Cardiac muscle cell (in vitro differentiated cells and primary cell): ENCODE measurements at regions not wholly inside any gene's neighbourhood (a gene's known extent, or its start where the extent isn't known, plus 50 kb on each side); places are given as distances from the start of the nearest gene placed in this dataset.

ENCODE experiments used
- DNase-seq, 2 donors: peaks; one replicate each; pipeline versions ENCODE4 v3.0.0 to v3.0.0-alpha.2; 2010 to 2017; ENCODE audit warnings: low read depth in 1 of 2, low spot score in 1 of 2
- H3K27ac ChIP-seq: fragments of 200-600 bp; sonication (generic); 2 replicates; pipeline ENCODE4 v1.5.1; 2016
- H3K27me3 ChIP-seq: fragments of 200-600 bp; sonication (generic); 2 replicates; pipeline ENCODE4 v1.6.0; 2016; ENCODE audit warnings: control low read depth
- H3K36me3 ChIP-seq: fragments of 200-600 bp; sonication (generic); 2 replicates; pipeline ENCODE4 v1.5.1; 2016; ENCODE audit warnings: control low read depth
- H3K4me1 ChIP-seq: fragments of 200-600 bp; sonication (generic); 2 replicates; pipeline ENCODE4 v1.8.1; 2017; ENCODE audit warnings: low read depth, mild to moderate bottlenecking, mixed run types
- H3K4me3 ChIP-seq: fragments of 200-600 bp; sonication (generic); 2 replicates; pipeline ENCODE4 v1.5.1; 2016; ENCODE audit warnings: mild to moderate bottlenecking
- H3K9me3 ChIP-seq: fragments of 200-600 bp; sonication (generic); 2 replicates; pipeline ENCODE4 v1.5.1; 2017; ENCODE audit warnings: low read depth, mild to moderate bottlenecking, control low read depth
- CTCF ChIP-seq: IDR thresholded peaks from 2 replicates; pipeline ENCODE4 v1.5.1; 2012; ENCODE audit warnings: low read depth, mild to moderate bottlenecking, low read length

- no peaks in the 10 kb centered on the region for H3K36me3 ChIP-seq
- TF ChIP-seq CTCF: no peak
These were observed 279.1 kb upstream of the PLET1 start for GRCh38 chr11:112539741-112540140.

DNA sequence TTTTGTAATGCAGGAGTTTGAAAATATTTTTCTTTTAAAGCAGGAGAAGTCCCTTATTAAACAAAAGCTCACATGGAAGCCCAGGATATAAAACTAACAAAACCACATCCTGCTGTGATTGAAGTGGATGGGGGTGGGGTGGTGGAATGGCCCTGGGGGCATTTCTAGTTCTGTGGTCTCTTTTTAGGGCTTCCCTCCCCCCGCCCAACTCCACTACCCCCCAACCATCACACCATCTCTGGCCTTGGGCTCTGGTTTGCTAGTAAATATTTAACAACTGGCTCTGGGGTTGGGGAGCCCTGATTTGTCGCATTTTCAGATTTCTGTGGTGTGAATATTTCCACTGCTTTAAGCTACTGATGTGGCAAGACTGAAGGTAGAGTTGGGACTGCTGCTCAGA, 279.6 kb upstream of the PLET1 start:
- Histone ChIP-seq H3K27ac (no peak overlapping the region), H3K4me1 (peaks cover 7% of the 10 kb centered on the region), H3K27me3 (no peaks in the 10 kb centered on the region), H3K9me3 (no peaks in the 10 kb centered on the region), H3K4me3 (no peak overlapping the region), H3K36me3 (no peaks in the 10 kb centered on the region)
- DNase-seq: no peak
- no peak for TF ChIP-seq CTCF

More at GRCh38 chr11:112539741-112540140, 279.1 kb upstream of the PLET1 start:
- Histone ChIP-seq H3K9me3 (no peaks in the 10 kb centered on the region), H3K4me3 (no peak overlapping the region), H3K27ac (no peak overlapping the region), H3K4me1 (peaks cover 6% of the 10 kb centered on the region), H3K27me3 (no peaks in the 10 kb centered on the region)
- DNase-seq: no peak

- Histone ChIP-seq H3K27ac (no peak overlapping the region), H3K4me3 (no peak overlapping the region), H3K27me3 (no peaks in the 10 kb centered on the region), H3K4me1 (peaks cover 7% of the 10 kb centered on the region), H3K36me3 (no peaks in the 10 kb centered on the region), H3K9me3 (no peaks in the 10 kb centered on the region)
- no peak for TF ChIP-seq CTCF
- DNase-seq: no peak
These were observed 280.7 kb upstream of the PLET1 start for GRCh38 chr11:112541140-112542046.

- H3K27ac ChIP-seq: no peak overlapping the region
- peaks cover 7% of the 10 kb centered on the region for H3K4me1 ChIP-seq
- no peak for DNase-seq
- no peaks in the 10 kb centered on the region for H3K9me3 ChIP-seq
- no peak for TF ChIP-seq CTCF
- H3K36me3 ChIP-seq: no peaks in the 10 kb centered on the region
- H3K27me3 ChIP-seq: no peaks in the 10 kb centered on the region
- no peak overlapping the region for H3K4me3 ChIP-seq
These were observed 281.8 kb upstream of the PLET1 start for GRCh38 chr11:112542479-112542878.

GRCh38 chr11:112543390-112543789, 282.7 kb upstream of the PLET1 start:
- Histone ChIP-seq H3K9me3 (no peaks in the 10 kb centered on the region), H3K27me3 (no peaks in the 10 kb centered on the region), H3K36me3 (no peaks in the 10 kb centered on the region), H3K4me3 (no peak overlapping the region), H3K27ac (no peak overlapping the region), H3K4me1 (peaks cover 7% of the 10 kb centered on the region)
- no peak for DNase-seq
- TF ChIP-seq CTCF: no peak
